GM12878 (cell line): ENCODE measurements at regions not wholly inside any gene's neighbourhood (a gene's known extent, or its start where the extent isn't known, plus 50 kb on each side); places are given as distances from the start of the nearest gene placed in this dataset.

ENCODE experiments used
- ATAC-seq: fragments of 200-7000 bp; cut with Tn5 transposase; 3 replicates; pipeline ENCODE4 v1.9.1; 2020; ENCODE audit warnings: mild to moderate bottlenecking, moderate library complexity
- BruUV-seq: library from RNA; stranded (reverse); fragments of 400-500 nt; replicated peaks from 2 replicates; lab custom pipeline; 2021; lab: Mats Ljungman, UMichigan
- CTCF ChIA-PET: fragments of 300-600 bp; sonication (Branson Sonifier 250); formaldehyde crosslinking; extraction: SDS; loops from one replicate; lab custom pipeline; 2021; ENCODE audit warnings: inconsistent platforms; lab: Yijun Ruan, JAX
- POLR2A ChIA-PET: fragments of 350-600 bp; formaldehyde crosslinking; extraction: SDS; loops from one replicate; lab custom pipeline; 2021; ENCODE audit warnings: inconsistent platforms; lab: Charles Lee
- RAD21 ChIA-PET: fragments of 300-600 bp; sonication (Branson Sonifier 250); formaldehyde crosslinking; loops from one replicate; lab custom pipeline; 2023; ENCODE audit warnings: antibody characterized with exemption; ENCODE audit not compliant: unreplicated experiment; lab: Charles Lee
- SMC1A ChIA-PET: fragments of 300-600 bp; sonication (Branson Sonifier 250); formaldehyde crosslinking; loops from one replicate; lab custom pipeline; 2023; ENCODE audit not compliant: unreplicated experiment, uncharacterized antibody; lab: Charles Lee
- DNase-seq: peaks from one replicate; pipeline ENCODE4 v3.0.0-alpha.2; 2011; ENCODE audit warnings: low read depth, low spot score
- FAIRE-seq: peaks from 3 replicates; lab custom pipeline; 2011; peaks lifted over from hg19 to GRCh38; lab: Jason Lieb, UNC
- H2AFZ ChIP-seq: 2 replicates; pipeline ENCODE4 v1.6.0; 2011; ENCODE audit warnings: low read depth, low read length, control low read depth; ENCODE audit not compliant: control insufficient read depth
- H3K27ac ChIP-seq: 2 replicates; pipeline ENCODE4 v1.5.1; 2011; ENCODE audit warnings: control low read depth; ENCODE audit not compliant: control insufficient read depth, insufficient read depth
- H3K27me3 ChIP-seq, 2 experiments: replicated peaks in 1 of 2; 2 replicates each; pipeline versions ENCODE4 v1.6.0 to v1.6.1; 2011; ENCODE audit warnings: low read length in 1 of 2; ENCODE audit not compliant: control insufficient read depth in 2 of 2, insufficient read depth in 2 of 2
- H3K36me3 ChIP-seq, 2 experiments: 2 replicates each; pipeline ENCODE4 v1.5.1; 2011; ENCODE audit warnings: low read length in 1 of 2; ENCODE audit not compliant: control insufficient read depth in 2 of 2, insufficient read depth in 2 of 2
- H3K4me1 ChIP-seq: 2 replicates; pipeline ENCODE4 v1.6.1; 2011; ENCODE audit warnings: mild to moderate bottlenecking, low read length, moderate library complexity, mixed read lengths; ENCODE audit not compliant: control insufficient read depth, insufficient read depth
- H3K4me2 ChIP-seq: 2 replicates; pipeline ENCODE4 v1.6.0; 2011; ENCODE audit warnings: control low read depth; ENCODE audit not compliant: control insufficient read depth, insufficient read depth
- H3K4me3 ChIP-seq: fragments of 200-600 bp; sonication (generic); 2 replicates; pipeline ENCODE4 v1.5.1; 2016
- H3K79me2 ChIP-seq: 2 replicates; pipeline ENCODE4 v1.6.0; 2011; ENCODE audit warnings: low read length; ENCODE audit not compliant: control insufficient read depth, insufficient read depth
- H3K9ac ChIP-seq: 2 replicates; pipeline ENCODE4 v1.8.0; 2011; ENCODE audit warnings: low read length, control low read depth, mixed read lengths; ENCODE audit not compliant: control insufficient read depth, insufficient read depth
- H3K9me3 ChIP-seq: replicated peaks from 3 replicates; pipeline ENCODE4 v1.5.1; 2011; ENCODE audit warnings: mild to moderate bottlenecking, low read length; ENCODE audit not compliant: control insufficient read depth, insufficient read depth
- H4K20me1 ChIP-seq: 2 replicates; pipeline ENCODE4 v1.6.0; 2011; ENCODE audit not compliant: control insufficient read depth, insufficient read depth
- MXI1 ChIP-seq: fragments of 150-350 bp; IDR thresholded peaks from 2 replicates; pipeline ENCODE4 v1.6.1; 2011; ENCODE audit warnings: low read depth, mild to moderate bottlenecking, inconsistent platforms, low read length, improper control_type of control experiment
- NFXL1 ChIP-seq: fragments of 450-650 bp; IDR thresholded peaks from 2 replicates; pipeline ENCODE4 v1.6.1; 2017; ENCODE audit warnings: antibody characterized with exemption, mild to moderate bottlenecking, borderline replicate concordance
- PKNOX1 ChIP-seq: fragments of 450-650 bp; IDR thresholded peaks from 2 replicates; pipeline ENCODE4 v1.6.1; 2016; ENCODE audit warnings: mild to moderate bottlenecking
- PRDM15 ChIP-seq: fragments of 450-650 bp; formaldehyde crosslinking; IDR thresholded peaks from 2 replicates; pipeline ENCODE4 v1.4.0; 2020; ENCODE audit warnings: mild to moderate bottlenecking, moderate library complexity
- RAD21 ChIP-seq: IDR thresholded peaks from 2 replicates; pipeline ENCODE4 v1.6.1; 2011; ENCODE audit warnings: mild to moderate bottlenecking, low read depth, low read length, moderate library complexity; ENCODE audit not compliant: insufficient read depth
- RCOR1 ChIP-seq: conservative IDR thresholded peaks from 2 replicates; pipeline ENCODE4 v1.6.1; 2012; ENCODE audit warnings: low read depth, low read length, improper control_type of control experiment
- TAF1 ChIP-seq: IDR thresholded peaks from 2 replicates; pipeline ENCODE4 v1.6.1; 2011; ENCODE audit warnings: mild to moderate bottlenecking, low read depth, low read length, borderline replicate concordance
- ZBTB11 ChIP-seq: fragments of 450-650 bp; formaldehyde crosslinking; IDR thresholded peaks from 2 replicates; pipeline ENCODE4 v1.5.0; 2022; ENCODE audit warnings: mild to moderate bottlenecking, missing genetic modification characterization
- WGBS: methylation state at CpG from one replicate; pipeline ENCODE4 v1.1.6; 2016; ENCODE audit warnings: low lambda C conversion rate; ENCODE audit not compliant: insufficient replicate concordance, insufficient coverage; ENCODE audit errors: missing lambda C conversion rate; 5-methylcytosine and 5-hydroxymethylcytosine counted together
- in situ Hi-C: fragments of 300-500 bp; cut with MboI; formaldehyde crosslinking; loops from 9 replicates; pipeline ENCODE4 v1.14.3; 2018; ENCODE audit warnings: mixed read lengths
- intact Hi-C: fragments of 100-400 bp; cut with micrococcal nuclease; formaldehyde crosslinking; loops from one replicate; pipeline ENCODE4 v1.14.2; 2022; ENCODE audit not compliant: unreplicated experiment

- in situ Hi-C loops (no loop called here), intact Hi-C loops (no loop called here)
- no peaks in the 10 kb centered on the region; the same call in 2 of the 3 replicates for H3K9me3 ChIP-seq
- 95% methylated on average over 8 of the region's 8 CpGs for WGBS
- no peak overlapping the region for H3K9ac ChIP-seq
- H3K4me2 ChIP-seq = no peak overlapping the region
- FAIRE-seq (no peak), ATAC-seq (no peak), DNase-seq (no peak)
- H3K27me3 ChIP-seq = no peaks in the 10 kb centered on the region
- H4K20me1 ChIP-seq = no peaks in the 10 kb centered on the region
- no peak overlapping the region for H3K27ac ChIP-seq
- H3K79me2 ChIP-seq = no peaks in the 10 kb centered on the region
- ChIA-PET SMC1A (interaction anchor here (1.7 kb wide), 1 partner anchor 10 kb away, joined by 6 read pairs; no protein-coding TSS in a partner anchor), POLR2A (no interaction called here), CTCF (no interaction called here), RAD21 (no interaction called here)
- no TSS peak for BruUV-seq
- H3K36me3 ChIP-seq = no peaks in the 10 kb centered on the region
- TF ChIP-seq MXI1 (no peak), RCOR1 (no peak), TAF1 (no peak), NFXL1 (no peak), PRDM15 (CRISPR knock-in tag) (no peak), RAD21 (no peak), PKNOX1 (no peak), ZBTB11 (CRISPR knock-in tag) (no peak)
- no peak overlapping the region for H3K4me3 ChIP-seq
- peaks cover 1% of the 10 kb centered on the region for H3K4me1 ChIP-seq
- H2AFZ ChIP-seq = no peak overlapping the region
These were observed 209.3 kb upstream of the PROK2 start for GRCh38 chr3:71994203-71994602.
